ENCODE measurements at regions not wholly inside any gene's neighbourhood (a gene's known extent, or its start where the extent isn't known, plus 50 kb on each side); places are given as distances from the start of the nearest gene placed in this dataset.

DNA sequence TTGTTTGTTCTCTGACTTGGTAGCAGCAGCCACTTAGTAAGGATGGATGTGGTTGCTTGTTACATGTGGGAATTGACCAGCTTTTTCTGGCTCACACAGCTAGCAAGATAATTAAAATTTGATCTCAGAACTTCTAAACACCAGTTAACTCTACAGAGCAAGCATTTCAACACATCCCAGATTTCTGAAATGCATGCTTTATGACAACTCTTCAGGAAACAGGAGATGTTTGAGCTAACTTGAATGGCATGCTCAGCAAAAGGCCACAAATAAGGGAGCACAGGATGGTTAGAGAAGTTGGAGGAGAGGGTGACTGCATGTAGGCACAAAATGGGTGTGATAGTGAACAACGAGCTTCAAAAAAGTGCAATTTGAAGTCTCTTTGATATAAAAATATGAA, 167.1 kb upstream of the SPRY2 start:
- H3K36me3 ChIP-seq = no peaks in the 10 kb centered on the region
- no peaks in the 10 kb centered on the region for H3K4me1 ChIP-seq (replicated peaks)
- H3K27me3 ChIP-seq (replicated peaks; ENCODE audit: insufficient read depth) = no peaks in the 10 kb centered on the region
- intact Hi-C loops (cut with DNase I) = no loop called here
- H3K27ac ChIP-seq = no peak overlapping the region
- no peak for DNase-seq (ENCODE audit: low spot score)
- H3K9me3 ChIP-seq = no peaks in the 10 kb centered on the region
- no peak overlapping the region for H3K4me3 ChIP-seq
- WGBS = 85% methylated on average over 1 of the region's 1 CpG
- TF ChIP-seq POLR2AphosphoS5 (IDR thresholded peaks at IDR 0.05) (no peak), POLR2A (IDR thresholded peaks at IDR 0.05) (no peak)
- TF ChIP-seq, protein P1, sequence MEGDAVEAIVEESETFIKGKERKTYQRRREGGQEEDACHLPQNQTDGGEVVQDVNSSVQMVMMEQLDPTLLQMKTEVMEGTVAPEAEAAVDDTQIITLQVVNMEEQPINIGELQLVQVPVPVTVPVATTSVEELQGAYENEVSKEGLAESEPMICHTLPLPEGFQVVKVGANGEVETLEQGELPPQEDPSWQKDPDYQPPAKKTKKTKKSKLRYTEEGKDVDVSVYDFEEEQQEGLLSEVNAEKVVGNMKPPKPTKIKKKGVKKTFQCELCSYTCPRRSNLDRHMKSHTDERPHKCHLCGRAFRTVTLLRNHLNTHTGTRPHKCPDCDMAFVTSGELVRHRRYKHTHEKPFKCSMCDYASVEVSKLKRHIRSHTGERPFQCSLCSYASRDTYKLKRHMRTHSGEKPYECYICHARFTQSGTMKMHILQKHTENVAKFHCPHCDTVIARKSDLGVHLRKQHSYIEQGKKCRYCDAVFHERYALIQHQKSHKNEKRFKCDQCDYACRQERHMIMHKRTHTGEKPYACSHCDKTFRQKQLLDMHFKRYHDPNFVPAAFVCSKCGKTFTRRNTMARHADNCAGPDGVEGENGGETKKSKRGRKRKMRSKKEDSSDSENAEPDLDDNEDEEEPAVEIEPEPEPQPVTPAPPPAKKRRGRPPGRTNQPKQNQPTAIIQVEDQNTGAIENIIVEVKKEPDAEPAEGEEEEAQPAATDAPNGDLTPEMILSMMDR (IDR thresholded peaks at IDR 0.05) = no peak

DNA sequence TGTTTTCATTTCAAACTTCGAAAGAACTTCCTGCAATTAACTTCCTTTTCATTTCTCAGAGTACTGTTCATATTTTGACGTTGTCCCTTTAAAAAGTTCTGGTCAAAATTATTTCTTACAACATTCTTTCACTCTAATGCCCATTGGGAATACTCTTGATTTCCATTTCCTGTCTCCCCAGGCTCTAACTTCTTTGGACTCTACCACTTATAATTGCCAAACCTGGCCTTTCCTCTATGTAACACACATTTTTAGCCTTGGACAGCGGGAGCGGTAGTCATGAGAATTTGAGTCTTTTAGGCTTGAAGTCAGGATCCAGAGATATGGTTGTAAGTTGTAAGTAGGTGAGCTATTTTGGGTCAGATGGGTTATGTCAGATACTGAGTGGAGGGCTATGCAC, 163.5 kb upstream of the SPRY2 start:
- Histone ChIP-seq H3K4me1 (replicated peaks) (no peaks in the 10 kb centered on the region), H3K4me3 (no peak overlapping the region), H3K27ac (no peak overlapping the region), H3K9me3 (no peaks in the 10 kb centered on the region), H3K27me3 (replicated peaks; ENCODE audit: insufficient read depth) (no peaks in the 10 kb centered on the region), H3K36me3 (no peaks in the 10 kb centered on the region)
- WGBS = 68% methylated on average over 4 of the region's 4 CpGs
- TF ChIP-seq POLR2AphosphoS5 (IDR thresholded peaks at IDR 0.05) = no peak
- TF ChIP-seq, protein P1 (IDR thresholded peaks at IDR 0.05) = no peak
- no peak for TF ChIP-seq POLR2A (IDR thresholded peaks at IDR 0.05)
- DNase-seq (ENCODE audit: low spot score) = no peak
- intact Hi-C loops (cut with DNase I) = no loop called here

DNA sequence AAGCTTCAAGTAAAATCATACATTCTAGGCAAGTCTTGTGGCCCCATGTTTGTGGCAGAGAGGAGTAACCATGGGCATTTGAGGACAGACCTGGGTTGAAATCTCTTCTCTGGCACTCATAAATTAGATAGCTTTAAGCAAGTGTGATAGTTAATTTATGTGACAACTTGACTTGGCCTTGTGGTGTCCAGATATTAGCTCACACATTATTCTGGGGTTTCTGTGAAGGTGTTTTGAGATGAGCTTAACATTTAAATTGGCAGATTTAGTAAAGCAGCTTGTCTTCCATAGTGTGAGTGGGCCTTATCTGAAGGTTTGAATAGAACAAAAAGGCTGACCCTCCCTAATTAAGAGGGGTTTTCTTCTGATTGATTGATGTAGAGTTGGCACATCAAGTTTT, 161.4 kb upstream of the SPRY2 start:
- no peak for TF ChIP-seq POLR2AphosphoS5 (IDR thresholded peaks at IDR 0.05)
- TF ChIP-seq POLR2A (IDR thresholded peaks at IDR 0.05) = no peak
- TF ChIP-seq, protein P1 (IDR thresholded peaks at IDR 0.05) = no peak
- no peaks in the 10 kb centered on the region for H3K36me3 ChIP-seq
- intact Hi-C loops (cut with DNase I) = no loop called here

DNA sequence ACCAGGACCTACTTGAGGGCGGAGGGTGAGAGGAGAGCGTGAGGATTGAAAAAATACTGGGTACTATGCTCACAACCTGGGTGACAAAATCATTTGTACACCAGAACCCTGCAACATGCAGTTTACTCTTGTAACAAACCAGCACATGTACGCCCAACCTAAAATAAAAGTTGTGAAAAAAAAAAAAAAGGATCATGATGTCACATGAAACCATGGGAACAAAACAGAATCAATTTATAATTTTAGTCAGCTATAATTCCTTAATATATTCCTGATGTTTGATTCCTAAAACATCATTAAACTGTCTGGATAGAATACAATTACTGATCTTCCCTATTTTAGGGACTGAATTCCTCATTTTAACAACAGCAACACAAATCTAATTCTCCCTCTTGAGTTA, 160.6 kb upstream of the SPRY2 start:
- Histone ChIP-seq H3K27ac (no peak overlapping the region), H3K9me3 (no peaks in the 10 kb centered on the region), H3K4me3 (no peak overlapping the region), H3K36me3 (no peaks in the 10 kb centered on the region), H3K4me1 (replicated peaks) (no peaks in the 10 kb centered on the region), H3K27me3 (replicated peaks; ENCODE audit: insufficient read depth) (no peaks in the 10 kb centered on the region)
- TF ChIP-seq POLR2A (IDR thresholded peaks at IDR 0.05) = no peak
- TF ChIP-seq POLR2AphosphoS5 (IDR thresholded peaks at IDR 0.05) = no peak
- TF ChIP-seq, protein P1 (IDR thresholded peaks at IDR 0.05) = no peak
- no peak for DNase-seq (ENCODE audit: low spot score)
- intact Hi-C loops (cut with DNase I) = no loop called here
- WGBS = 92% methylated on average over 3 of the region's 3 CpGs

More for the DNA sequence above, 161.4 kb upstream of the SPRY2 start:
- no peak for DNase-seq (ENCODE audit: low spot score)
- H3K9me3 ChIP-seq = no peaks in the 10 kb centered on the region
- no peak overlapping the region for H3K27ac ChIP-seq
- H3K4me1 ChIP-seq (replicated peaks) = no peaks in the 10 kb centered on the region
- H3K4me3 ChIP-seq = no peak overlapping the region
- H3K27me3 ChIP-seq (replicated peaks; ENCODE audit: insufficient read depth) = no peaks in the 10 kb centered on the region

DNA sequence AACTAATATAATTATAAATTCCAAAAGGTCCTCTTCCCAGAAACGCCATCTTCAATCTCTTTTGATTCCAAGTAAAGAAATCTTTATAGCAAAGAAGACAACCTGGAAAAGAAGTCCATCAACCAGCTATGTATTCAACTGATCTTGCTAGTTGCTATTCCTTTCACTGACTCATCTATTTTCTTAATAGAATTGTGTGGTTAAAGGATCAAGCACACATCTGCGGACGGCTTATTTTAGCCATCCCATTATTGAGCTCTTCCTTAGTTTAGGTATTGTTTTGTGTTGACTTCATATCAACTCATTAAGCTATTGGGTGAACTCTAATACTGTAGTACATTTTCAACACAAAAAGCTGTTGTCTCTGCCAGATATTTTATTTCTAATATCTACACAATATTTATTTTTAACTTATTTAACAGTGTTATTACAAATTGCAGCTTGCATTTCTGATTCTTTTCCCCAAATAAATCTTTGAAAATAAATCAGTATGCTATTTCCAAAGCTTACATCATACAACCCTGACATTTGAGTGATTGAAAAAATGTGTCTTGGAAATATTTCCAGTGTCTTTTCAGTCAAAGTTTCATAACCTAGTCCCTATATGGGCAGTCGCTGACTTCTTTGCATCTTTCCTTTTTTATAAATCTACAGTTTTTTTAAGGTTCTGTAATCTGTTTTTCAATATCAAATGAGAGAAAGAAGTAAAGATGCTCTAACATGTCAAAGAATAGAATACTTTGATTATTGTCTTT, 158.8 kb upstream of the SPRY2 start:
- Histone ChIP-seq H3K4me1 (replicated peaks) (no peaks in the 10 kb centered on the region), H3K27me3 (replicated peaks; ENCODE audit: insufficient read depth) (no peaks in the 10 kb centered on the region), H3K36me3 (no peaks in the 10 kb centered on the region), H3K9me3 (no peaks in the 10 kb centered on the region), H3K4me3 (no peak overlapping the region), H3K27ac (no peak overlapping the region)
- intact Hi-C loops (cut with DNase I) = no loop called here
- TF ChIP-seq, protein P1 (IDR thresholded peaks at IDR 0.05) = no peak
- TF ChIP-seq POLR2A (IDR thresholded peaks at IDR 0.05) = no peak
- no peak for TF ChIP-seq POLR2AphosphoS5 (IDR thresholded peaks at IDR 0.05)
- DNase-seq (ENCODE audit: low spot score) = no peak
- whole genome bisulfite sequencing = 94% methylated on average over 4 of the region's 4 CpGs
